ENCODE measurements at regions not wholly inside any gene's neighbourhood (a gene's known extent, or its start where the extent isn't known, plus 50 kb on each side); places are given as distances from the start of the nearest gene placed in this dataset.
"Not testable (repeated sequence)": the region's sequence is repeated elsewhere in the genome, so short reads cannot be mapped to it uniquely, and the experiment has no call there.

GRCh38 chr22:25318081-25318823 lies 98.8 kb downstream of the CRYBB2 start:
- Histone ChIP-seq H3K27me3 (no peaks in the 10 kb centered on the region), H3K27ac (no peak overlapping the region), H3K4me1 (no peaks in the 10 kb centered on the region), H3K36me3 (no peaks in the 10 kb centered on the region), H3K9me3 (no peaks in the 10 kb centered on the region), H3K4me3 (no peak overlapping the region)
- TF ChIP-seq POLR2AphosphoS5 (IDR thresholded peaks at IDR 0.05) (no peak), POLR2A (IDR thresholded peaks at IDR 0.05) (no peak), CTCF (IDR thresholded peaks at IDR 0.05) (no peak), EP300 (IDR thresholded peaks at IDR 0.05) (no peak)
- WGBS, 2 donors (ENCODE audit: low coverage in 1 of 2) = no CpG with 5 or more reads among the region's 15 CpGs
- no peak for ATAC-seq

GRCh38 chr22:25327018-25327755 lies 107.7 kb downstream of the CRYBB2 start:
- no peak for ATAC-seq
- no peak for TF ChIP-seq POLR2AphosphoS5 (IDR thresholded peaks at IDR 0.05)
- TF ChIP-seq POLR2A (IDR thresholded peaks at IDR 0.05) = no peak
- no peak for TF ChIP-seq EP300 (IDR thresholded peaks at IDR 0.05)
- TF ChIP-seq CTCF (IDR thresholded peaks at IDR 0.05) = no peak
- Histone ChIP-seq H3K27ac (no peak overlapping the region), H3K4me1 (no peaks in the 10 kb centered on the region), H3K27me3 (no peaks in the 10 kb centered on the region), H3K4me3 (no peak overlapping the region), H3K9me3 (no peaks in the 10 kb centered on the region), H3K36me3 (no peaks in the 10 kb centered on the region)
- WGBS, 2 donors (ENCODE audit: low coverage in 1 of 2) = 60% methylated on average over 2 of the region's 17 CpGs; no CpG with 5 or more reads in 1 of the 2 donors

GRCh38 chr22:25331050-25331449 lies 111.6 kb downstream of the CRYBB2 start:
- TF ChIP-seq EP300 (IDR thresholded peaks at IDR 0.05) = no peak
- no peak for TF ChIP-seq POLR2A (IDR thresholded peaks at IDR 0.05)
- no peak for TF ChIP-seq CTCF (IDR thresholded peaks at IDR 0.05)
- TF ChIP-seq POLR2AphosphoS5 (IDR thresholded peaks at IDR 0.05) = no peak
- ATAC-seq = no peak
- H3K36me3 ChIP-seq = no peaks in the 10 kb centered on the region
- no peaks in the 10 kb centered on the region for H3K27me3 ChIP-seq
- H3K27ac ChIP-seq = no peak overlapping the region
- H3K4me3 ChIP-seq = no peak overlapping the region
- WGBS, 2 donors (ENCODE audit: low coverage in 1 of 2) = 83 to 89% methylated on average over 3 of the region's 4 CpGs
- no peaks in the 10 kb centered on the region for H3K4me1 ChIP-seq
- peaks cover 0 to 23% (median 0%) of the 10 kb centered on the region in 3 donors for H3K9me3 ChIP-seq

GRCh38 chr22:25331911-25332310 lies 112.5 kb downstream of the CRYBB2 start:
- H3K4me1 ChIP-seq, H3K27me3 ChIP-seq, H3K36me3 ChIP-seq, ATAC-seq, H3K4me3 ChIP-seq, H3K27ac ChIP-seq: not testable (repeated sequence)
- peaks cover 0 to 32% (median 0%) of the 10 kb centered on the region in 3 donors for H3K9me3 ChIP-seq
- 59 to 88% methylated on average over 4 of the region's 5 CpGs for WGBS, 2 donors (ENCODE audit: low coverage in 1 of 2)

GRCh38 chr22:25332386-25332785 lies 112.9 kb downstream of the CRYBB2 start:
- Histone ChIP-seq H3K27ac (no peak overlapping the region), H3K9me3 (peaks cover 0 to 37% (median 0%) of the 10 kb centered on the region in 3 donors), H3K4me1 (no peaks in the 10 kb centered on the region), H3K27me3 (no peaks in the 10 kb centered on the region), H3K4me3 (no peak overlapping the region), H3K36me3 (no peaks in the 10 kb centered on the region)
- TF ChIP-seq POLR2AphosphoS5 (IDR thresholded peaks at IDR 0.05) = no peak
- no peak for TF ChIP-seq EP300 (IDR thresholded peaks at IDR 0.05)
- no peak for TF ChIP-seq POLR2A (IDR thresholded peaks at IDR 0.05)
- TF ChIP-seq CTCF (IDR thresholded peaks at IDR 0.05) = no peak
- ATAC-seq = no peak
- 75 to 95% methylated on average over 2 to 6 of the region's 11 CpGs for WGBS, 2 donors (ENCODE audit: low coverage in 1 of 2)

Measured in gastroesophageal sphincter (tissue), 4 donors.